ENCODE measurements at regions not wholly inside any gene's neighbourhood (a gene's known extent, or its start where the extent isn't known, plus 50 kb on each side); places are given as distances from the start of the nearest gene placed in this dataset.

GRCh38 chrX:27241981-27242380 is 221.2 kb downstream of the PPP4R3C start:
- TF ChIP-seq TARDBP (IDR thresholded peaks at IDR 0.05) (no peak), SUZ12 (IDR thresholded peaks at IDR 0.05) (no peak), PKNOX1 (IDR thresholded peaks at IDR 0.05) (no peak), ELF4 (IDR thresholded peaks at IDR 0.05) (no peak), BHLHE40 (IDR thresholded peaks at IDR 0.05; ENCODE audit: borderline replicate concordance) (no peak), NFRKB (IDR thresholded peaks at IDR 0.05) (no peak), SP1 (IDR thresholded peaks at IDR 0.05) (no peak), ARNT (IDR thresholded peaks at IDR 0.05) (no peak)

Data from HEK293T (cell line).